AG04450 (cell line): ENCODE measurements at regions not wholly inside any gene's neighbourhood (a gene's known extent, or its start where the extent isn't known, plus 50 kb on each side); places are given as distances from the start of the nearest gene placed in this dataset.

ENCODE experiments used
- CTCF ChIA-PET: fragments of 300-600, 350-600 bp; formaldehyde crosslinking; extraction: SDS; loops from one replicate; lab custom pipeline; 2022; ENCODE audit warnings: antibody characterized with exemption, inconsistent platforms; lab: Charles Lee
- POLR2A ChIA-PET: fragments of 350-600 bp; formaldehyde crosslinking; extraction: SDS; loops from one replicate; lab custom pipeline; 2021; ENCODE audit warnings: antibody characterized with exemption, inconsistent platforms; lab: Yijun Ruan, JAX
- DNase-seq: peaks from one replicate; pipeline ENCODE4 v3.0.0-alpha.2; 2011; ENCODE audit warnings: low read depth, low spot score
- H3K27ac ChIP-seq: one replicate; pipeline ENCODE4 v1.5.1; 2012; ENCODE audit warnings: low read depth, low read length, control low read depth
- H3K27me3 ChIP-seq: one replicate; pipeline ENCODE4 v1.6.0; 2012; ENCODE audit warnings: low read length; ENCODE audit not compliant: control insufficient read depth, insufficient read depth
- H3K4me3 ChIP-seq: 2 replicates; pipeline ENCODE4 v1.5.1; 2011; ENCODE audit warnings: mild to moderate bottlenecking, low read depth, low read length, control low read depth
- H3K9me3 ChIP-seq: 2 replicates; pipeline ENCODE4 v1.5.1; 2012; ENCODE audit warnings: low read length; ENCODE audit not compliant: control insufficient read depth, insufficient read depth
- CTCF ChIP-seq: IDR thresholded peaks from 2 replicates; pipeline ENCODE4 v1.5.1; 2011; ENCODE audit warnings: low read depth, low read length, control low read depth, inconsistent platforms

- ChIA-PET POLR2A (no interaction called here), CTCF (no interaction called here)
- DNase-seq, result no peak
- Histone ChIP-seq H3K9me3 (no peaks in the 10 kb centered on the region), H3K27me3 (peaks cover 3% of the 10 kb centered on the region), H3K27ac (no peak overlapping the region), H3K4me3 (no peak overlapping the region)
- no peak for TF ChIP-seq CTCF
Measured at GRCh38 chr17:56018211-56018610, 135.1 kb upstream of the ANKFN1 start.

GRCh38 chr17:56020369-56020768 is 132.9 kb upstream of the ANKFN1 start:
- ChIA-PET POLR2A (no interaction called here), CTCF (no interaction called here)
- Histone ChIP-seq H3K27me3 (peaks cover 3% of the 10 kb centered on the region), H3K9me3 (no peaks in the 10 kb centered on the region), H3K27ac (no peak overlapping the region), H3K4me3 (no peak overlapping the region)
- TF ChIP-seq CTCF, result no peak
- DNase-seq, result no peak

GRCh38 chr17:56021681-56022190 is 131.5 kb upstream of the ANKFN1 start:
- no peak overlapping the region for H3K27ac ChIP-seq
- CTCF ChIA-PET, result no interaction called here
- TF ChIP-seq CTCF, result no peak
- H3K9me3 ChIP-seq, result no peaks in the 10 kb centered on the region
- POLR2A ChIA-PET, result no interaction called here
- DNase-seq, result no peak
- H3K27me3 ChIP-seq, result peaks cover 3% of the 10 kb centered on the region
- H3K4me3 ChIP-seq, result no peak overlapping the region

GRCh38 chr17:56023851-56024250 is 129.4 kb upstream of the ANKFN1 start:
- H3K4me3 ChIP-seq, result no peak overlapping the region
- no peaks in the 10 kb centered on the region for H3K27me3 ChIP-seq
- DNase-seq, result no peak
- ChIA-PET CTCF (no interaction called here), POLR2A (no interaction called here)
- no peak overlapping the region for H3K27ac ChIP-seq
- no peak for TF ChIP-seq CTCF
- H3K9me3 ChIP-seq, result no peaks in the 10 kb centered on the region

- Histone ChIP-seq H3K4me3 (no peak overlapping the region), H3K9me3 (no peaks in the 10 kb centered on the region), H3K27ac (no peak overlapping the region), H3K27me3 (no peaks in the 10 kb centered on the region)
- CTCF ChIA-PET, result no interaction called here
- TF ChIP-seq CTCF, result no peak
- no peak for DNase-seq
- POLR2A ChIA-PET, result no interaction called here
Measured at GRCh38 chr17:56026915-56027314, 126.4 kb upstream of the ANKFN1 start.
